Hematopoietic multipotent progenitor cell (in vitro differentiated cells): ENCODE measurements at regions not wholly inside any gene's neighbourhood (a gene's known extent, or its start where the extent isn't known, plus 50 kb on each side); places are given as distances from the start of the nearest gene placed in this dataset.
A peak's percentile ranks its signal among the peaks of the same experiment; 100 is the strongest.
"Not testable (repeated sequence)": the region's sequence is repeated elsewhere in the genome, so short reads cannot be mapped to it uniquely, and the experiment has no call there.

Source experiments
- DNase-seq, 3 donors: peaks; one replicate each; pipeline ENCODE4 v3.0.0-alpha.2; 2011 to 2015; ENCODE audit warnings: low read depth in 2 of 3, low spot score in 2 of 3

DNA sequence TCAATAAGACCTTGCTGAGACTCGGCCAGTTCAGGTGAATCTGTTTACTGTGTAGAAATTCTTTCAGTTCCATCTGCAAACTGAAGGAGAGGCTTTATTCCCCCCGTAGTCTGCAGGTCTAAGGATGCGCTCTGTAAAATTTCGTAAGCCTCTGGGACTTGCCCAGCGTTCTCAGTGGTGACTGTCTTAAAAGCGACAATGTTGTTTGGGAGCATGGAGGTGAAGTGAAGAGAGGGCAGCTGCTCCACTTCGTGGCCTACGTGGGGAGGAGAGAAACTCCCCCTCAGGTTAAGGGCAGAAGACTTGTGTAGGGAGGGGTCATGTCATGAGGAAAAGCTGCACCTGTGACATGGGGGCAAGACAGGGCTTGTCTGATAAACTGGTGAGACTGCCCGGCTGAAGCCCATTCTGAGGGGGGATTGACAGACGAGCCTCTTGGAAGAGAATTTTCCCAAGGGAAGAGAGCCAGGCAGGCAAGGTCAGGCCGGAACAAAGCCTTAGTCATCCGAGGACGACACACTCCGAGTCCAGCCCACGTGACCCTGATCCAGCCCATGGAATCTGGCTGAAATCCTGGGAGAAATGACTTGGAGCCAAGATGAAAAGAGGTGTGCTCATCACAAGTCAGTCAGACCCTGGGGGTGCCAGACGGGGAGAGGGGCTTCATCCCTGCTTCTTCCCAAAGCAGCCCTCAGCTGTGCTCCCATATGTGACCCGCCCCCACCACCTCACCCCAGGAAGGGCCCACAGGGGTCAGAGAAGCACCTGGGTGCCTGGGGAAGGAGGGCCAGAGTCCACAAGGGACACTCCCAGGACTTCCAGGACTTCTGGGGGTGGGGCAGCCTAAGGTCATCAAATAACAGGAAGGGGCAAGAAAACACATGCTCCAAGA lies 88.5 kb upstream of the SH3BP4 start:
- DNase-seq, result no peak

DNA sequence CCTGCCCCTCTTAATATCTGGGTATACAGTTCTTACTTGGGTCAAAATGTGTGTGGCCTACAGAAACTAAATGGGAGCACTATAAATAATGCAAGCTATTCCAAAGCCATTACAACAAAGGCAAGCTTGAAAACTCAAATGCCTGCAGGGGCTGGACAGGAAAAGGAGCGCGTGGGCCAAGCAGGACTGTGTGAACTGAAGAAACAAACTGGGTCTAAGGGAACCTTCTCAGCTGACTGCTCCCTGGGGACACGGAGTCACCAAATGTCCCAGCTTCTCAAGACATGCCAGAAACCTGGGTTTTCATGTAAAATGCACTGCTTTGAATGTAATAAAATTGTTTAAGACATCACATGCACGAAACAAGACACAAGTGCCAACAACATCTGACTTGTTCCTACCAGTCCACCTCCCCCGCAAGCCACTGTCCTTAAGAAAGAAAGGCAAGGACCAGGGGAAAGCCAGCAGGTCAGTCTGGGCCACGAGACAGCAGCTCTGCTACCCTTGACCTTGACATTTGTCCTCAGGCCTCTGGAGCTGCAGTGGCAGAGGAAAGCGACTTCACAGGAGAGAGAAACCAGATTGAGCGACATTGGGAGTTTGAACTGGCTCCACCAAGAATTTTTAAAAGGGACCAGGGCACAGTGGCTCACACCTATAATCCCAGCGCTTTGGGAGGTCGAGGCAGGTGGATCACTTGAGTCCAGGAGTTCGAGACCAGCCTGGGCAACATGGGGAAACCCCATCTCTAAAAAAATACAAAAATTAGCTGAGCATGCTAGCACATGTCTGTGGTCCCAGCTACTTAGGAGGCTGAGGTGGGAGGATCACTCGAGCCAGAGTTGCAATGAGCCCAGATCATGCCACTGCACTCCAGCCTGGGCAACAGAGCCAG lies 89.7 kb upstream of the SH3BP4 start:
- no peak for DNase-seq

DNA sequence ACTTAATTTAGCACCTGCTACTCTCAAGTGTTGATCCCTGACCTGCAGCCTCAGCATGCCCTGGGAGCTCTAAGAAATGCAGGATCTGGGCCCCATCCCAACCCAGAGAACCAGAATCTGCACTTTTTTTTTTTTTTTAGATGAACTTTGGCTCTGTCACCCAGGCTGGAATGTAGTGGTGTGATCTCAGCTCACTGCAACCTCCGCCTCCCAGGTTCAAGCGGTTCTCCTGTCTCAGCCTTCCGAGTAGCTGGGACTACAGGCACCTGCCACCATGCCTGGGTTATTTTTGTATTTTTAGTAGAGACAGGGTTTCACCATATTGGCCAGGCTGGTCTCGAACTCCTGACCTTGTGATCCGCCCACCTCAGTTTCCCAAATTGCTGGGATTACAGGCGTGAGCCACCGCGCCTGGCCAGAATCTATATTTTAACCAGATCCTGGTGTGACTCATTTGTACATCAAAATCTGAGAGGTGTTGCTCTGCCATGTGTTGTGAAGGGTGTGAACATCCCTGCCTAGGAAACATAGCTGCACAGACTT lies 92.4 kb upstream of the SH3BP4 start:
- DNase-seq, result not testable (repeated sequence)

DNA sequence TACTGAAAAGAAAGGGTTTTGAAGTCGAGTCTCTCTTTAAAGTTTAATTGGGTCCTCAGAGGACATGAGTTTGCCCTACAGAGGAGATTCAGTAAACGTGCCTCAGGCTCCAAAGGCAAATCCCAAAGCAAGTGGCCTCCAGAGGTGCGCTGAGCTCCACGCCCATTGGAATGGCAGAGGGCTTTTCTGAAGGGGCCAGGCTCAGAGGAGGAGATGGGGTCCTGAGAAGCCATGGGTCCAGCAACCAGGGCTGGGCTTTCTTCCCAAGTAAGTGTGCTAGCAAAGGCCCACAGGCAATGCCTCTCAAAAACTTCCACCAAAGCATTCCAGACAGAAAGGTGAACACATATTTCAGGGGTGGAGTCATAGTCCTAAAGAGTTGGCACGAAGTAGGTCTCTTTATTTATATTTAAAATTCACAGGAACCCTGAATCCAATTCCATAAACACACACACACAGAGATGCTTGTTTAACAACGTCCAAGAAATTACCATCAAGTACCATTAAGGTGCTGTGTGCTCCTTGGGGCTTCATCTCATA lies 93.0 kb upstream of the SH3BP4 start:
- DNase-seq, result no peak

DNA sequence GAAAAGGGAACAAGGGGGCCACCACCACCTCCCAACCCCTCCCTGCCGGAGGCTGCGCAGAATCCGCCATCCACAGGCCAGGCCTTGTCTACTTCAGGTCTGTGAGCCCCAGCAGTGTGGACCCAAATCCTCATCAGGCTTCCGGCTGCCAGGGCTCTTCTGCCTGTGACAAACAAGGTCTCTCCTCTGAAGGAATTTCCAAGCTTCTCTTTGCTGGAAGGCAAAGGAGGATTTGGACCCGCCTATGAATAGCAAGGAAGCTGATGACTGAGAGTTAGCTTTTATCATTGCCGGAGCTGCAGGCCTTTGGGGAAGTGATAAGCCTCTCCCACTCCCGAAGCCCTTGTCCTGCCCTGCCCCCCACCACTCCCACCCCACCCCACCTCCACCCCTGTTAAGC lies 93.7 kb upstream of the SH3BP4 start:
- DNase-seq, result no peak

DNA sequence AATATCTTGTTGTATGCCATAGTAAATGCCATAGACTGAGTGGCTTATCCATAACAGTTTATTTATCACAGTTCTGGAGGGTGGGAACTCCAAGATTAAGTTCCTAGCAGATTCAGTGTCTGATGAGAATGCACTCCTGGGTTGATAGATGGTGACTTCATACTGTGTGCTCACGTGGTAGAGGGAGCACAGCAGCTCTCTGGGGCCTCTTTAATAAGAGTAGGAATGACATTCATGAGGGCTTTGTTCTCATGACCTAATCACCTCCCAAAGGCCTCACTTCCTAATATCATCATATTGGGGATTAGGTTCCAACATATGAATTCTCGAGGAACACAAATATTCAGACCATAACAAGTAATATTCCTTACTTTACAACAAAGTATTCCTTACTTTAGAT lies 98.1 kb upstream of the SH3BP4 start:
- DNase-seq, result no peak

DNA sequence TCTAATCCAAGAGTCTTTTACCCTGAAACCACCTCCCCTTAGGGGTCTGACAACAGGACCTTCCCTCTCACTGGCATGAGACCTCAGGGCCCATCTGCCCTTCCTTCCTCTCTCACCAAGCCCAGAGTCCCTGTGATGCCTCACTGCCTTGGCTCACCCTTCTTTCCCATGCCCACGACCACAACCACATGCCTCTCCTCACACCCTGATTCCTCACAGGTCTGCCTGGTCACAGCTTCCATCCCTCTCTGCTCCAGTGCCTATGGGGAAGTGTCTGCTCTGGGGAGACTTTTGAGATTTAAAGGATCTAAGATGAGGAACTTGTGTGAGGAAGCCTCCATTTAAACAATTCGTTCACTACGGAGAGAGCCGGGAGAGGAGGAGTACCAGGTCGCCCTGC lies 98.9 kb upstream of the SH3BP4 start:
- peak in 1 of 3 donors; percentile 3 for DNase-seq

DNA sequence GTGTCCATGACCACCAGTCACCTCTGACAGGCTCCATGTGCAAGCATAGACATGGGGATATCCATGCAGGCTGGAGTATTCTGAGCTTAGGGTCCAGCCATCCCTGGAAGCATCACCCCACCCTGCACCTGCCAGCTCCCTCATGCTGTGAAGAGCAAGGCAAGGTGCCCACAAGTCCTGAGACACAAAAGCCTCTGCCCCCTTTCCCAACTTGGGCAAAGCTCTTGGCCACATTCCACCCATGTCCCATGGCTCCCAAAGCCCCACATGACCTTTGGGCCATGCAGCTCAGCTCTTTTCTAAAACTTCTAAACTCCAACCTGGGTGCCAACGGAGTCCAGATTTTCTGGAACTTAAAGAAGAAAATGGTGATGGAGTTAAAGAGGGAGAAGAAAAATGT lies 99.8 kb upstream of the SH3BP4 start:
- no peak for DNase-seq

DNA sequence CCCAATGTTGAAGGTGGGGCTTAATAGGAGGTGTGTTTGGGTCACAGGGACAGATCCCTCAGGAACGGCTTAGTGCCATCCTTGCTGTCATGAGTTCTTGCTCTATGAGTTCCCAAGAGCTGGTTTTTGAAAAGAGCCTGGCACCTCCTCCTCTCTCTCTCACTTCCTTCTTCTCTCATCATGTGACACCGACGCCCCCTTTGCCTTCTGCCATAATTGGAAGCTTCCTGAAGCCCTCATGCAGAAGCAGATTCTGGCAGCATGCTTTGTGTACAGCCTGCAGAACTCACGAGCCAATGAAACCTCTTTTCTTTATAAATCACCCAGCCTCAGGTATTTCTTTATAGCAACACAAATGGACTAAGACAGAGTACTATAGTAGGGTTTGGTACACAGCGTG lies 100.4 kb upstream of the SH3BP4 start:
- no peak for DNase-seq

DNA sequence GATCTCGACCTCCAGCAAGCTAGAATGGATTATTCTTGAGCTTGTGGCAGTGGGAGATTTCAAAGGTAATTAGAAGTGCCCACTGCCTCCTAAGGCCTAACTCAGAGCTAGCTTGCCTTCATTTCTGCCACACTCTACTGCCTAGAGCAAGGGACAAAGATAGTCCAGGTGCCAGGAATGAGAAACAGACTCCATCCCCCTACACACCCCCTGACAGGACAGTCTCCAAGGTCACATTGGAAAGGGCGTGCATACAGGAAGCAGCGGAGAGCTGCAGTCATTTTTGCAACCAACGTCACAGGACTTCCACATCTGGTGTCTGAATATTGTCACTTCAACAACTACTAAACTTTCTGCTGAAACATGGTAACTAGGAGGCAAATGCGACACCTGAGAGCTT lies 101.0 kb upstream of the SH3BP4 start:
- no peak for DNase-seq

DNA sequence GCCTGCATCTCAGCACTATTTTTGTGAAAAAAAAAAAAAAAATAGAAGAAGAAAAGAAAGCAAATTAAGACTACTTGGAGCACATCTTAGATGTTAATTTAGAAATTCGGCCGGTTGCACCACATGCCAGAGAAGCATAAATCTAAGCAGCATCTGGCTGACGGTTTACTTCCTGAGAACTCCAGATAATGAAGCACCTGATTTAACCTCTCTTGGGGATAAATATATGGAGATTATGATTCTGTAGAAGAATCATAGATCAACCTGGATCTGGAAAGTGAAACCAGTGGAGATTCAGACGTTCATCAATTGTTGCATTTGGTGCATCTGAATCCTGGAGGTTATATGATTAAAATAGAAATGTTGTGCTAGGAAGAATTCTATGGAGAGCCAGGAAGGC lies 102.1 kb upstream of the SH3BP4 start:
- DNase-seq, result no peak

DNA sequence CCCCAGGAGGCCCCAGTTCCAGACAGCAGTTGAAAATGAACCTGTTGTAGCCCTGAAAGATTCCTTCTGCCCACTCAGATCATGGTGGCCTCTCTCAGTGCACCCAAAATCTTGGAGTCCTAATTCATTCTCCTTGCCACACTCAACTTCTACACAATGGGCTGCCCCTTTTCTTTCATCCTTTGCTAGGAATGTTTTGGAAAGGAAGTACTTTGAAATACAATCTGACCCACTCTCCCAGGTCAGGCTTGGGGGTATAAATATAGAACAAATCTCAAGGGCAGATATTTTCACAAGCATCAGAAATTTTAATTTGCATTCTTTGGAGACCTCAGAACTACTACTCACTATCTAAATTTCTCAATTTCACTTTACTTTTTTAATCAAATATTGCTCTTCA lies 103.2 kb upstream of the SH3BP4 start:
- no peak for DNase-seq

DNA sequence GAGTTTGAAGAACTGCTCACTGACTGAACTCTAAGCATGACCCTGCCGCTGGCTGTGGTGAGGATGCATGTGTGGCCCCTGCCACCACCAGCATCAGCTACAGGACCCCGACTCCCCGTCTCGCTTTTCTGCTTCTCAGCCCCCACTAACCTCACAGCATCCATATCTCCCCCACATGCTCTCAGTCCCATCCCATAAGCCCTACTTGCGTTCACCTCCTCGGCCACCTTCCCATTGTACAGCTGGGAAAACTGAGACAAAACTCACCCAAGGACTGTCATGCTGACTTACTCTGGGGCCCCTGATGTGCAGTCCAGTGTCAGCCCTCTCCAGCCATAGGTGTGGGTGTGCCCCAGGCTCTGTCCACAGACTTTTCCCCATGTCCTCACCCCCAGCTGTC lies 104.2 kb upstream of the SH3BP4 start:
- DNase-seq, result no peak

DNA sequence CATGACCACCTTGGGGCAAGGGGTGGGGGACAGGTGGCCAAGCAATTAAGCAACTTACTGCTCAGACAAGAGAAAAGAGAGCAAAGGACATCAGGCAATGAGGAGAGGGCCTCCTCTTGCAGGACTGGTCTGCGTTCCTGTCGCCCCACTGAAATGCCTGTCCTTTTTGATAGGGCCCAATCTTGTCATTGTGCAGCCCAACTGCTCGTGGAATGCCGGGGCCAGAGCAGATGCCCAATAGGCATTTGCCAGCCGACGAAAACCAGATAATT lies 104.5 kb upstream of the SH3BP4 start:
- no peak for DNase-seq

DNA sequence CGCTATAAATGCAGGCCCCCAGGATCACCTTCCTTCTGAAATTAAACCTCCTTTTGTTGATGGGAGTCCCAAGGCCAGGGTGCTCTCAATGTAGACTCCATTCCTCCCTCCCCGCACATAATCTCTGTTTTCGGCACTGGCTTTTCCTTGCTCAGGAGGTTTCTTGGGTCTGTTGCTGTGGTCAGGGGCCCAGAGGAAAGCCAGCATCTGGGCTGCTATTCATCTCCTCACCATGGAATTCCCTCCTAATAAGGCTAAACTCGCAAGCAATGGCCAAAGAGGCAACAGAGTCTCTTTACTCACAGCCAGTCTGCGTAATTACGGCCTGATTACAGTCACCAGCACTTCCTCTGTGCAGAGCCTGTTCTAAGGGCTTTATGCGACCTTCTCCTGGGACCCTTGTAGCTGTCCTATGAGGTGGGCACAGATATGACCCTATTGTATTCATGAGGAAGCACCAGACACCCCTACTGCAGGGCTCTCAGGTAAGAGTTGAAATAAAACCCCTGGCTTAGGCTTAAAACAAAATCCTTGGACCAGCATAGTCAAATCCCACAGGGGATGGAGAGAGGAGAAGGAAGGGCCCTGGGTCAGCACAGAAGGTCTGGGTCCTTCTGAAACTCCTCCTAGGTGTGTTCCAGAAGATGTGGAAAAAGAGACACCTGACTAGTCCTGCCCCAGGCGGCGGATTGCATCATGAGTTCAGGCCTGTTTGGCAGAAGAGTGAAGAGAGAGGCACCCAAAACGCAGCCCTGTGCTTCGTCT lies 105.0 kb upstream of the SH3BP4 start:
- DNase-seq, result no peak

DNA sequence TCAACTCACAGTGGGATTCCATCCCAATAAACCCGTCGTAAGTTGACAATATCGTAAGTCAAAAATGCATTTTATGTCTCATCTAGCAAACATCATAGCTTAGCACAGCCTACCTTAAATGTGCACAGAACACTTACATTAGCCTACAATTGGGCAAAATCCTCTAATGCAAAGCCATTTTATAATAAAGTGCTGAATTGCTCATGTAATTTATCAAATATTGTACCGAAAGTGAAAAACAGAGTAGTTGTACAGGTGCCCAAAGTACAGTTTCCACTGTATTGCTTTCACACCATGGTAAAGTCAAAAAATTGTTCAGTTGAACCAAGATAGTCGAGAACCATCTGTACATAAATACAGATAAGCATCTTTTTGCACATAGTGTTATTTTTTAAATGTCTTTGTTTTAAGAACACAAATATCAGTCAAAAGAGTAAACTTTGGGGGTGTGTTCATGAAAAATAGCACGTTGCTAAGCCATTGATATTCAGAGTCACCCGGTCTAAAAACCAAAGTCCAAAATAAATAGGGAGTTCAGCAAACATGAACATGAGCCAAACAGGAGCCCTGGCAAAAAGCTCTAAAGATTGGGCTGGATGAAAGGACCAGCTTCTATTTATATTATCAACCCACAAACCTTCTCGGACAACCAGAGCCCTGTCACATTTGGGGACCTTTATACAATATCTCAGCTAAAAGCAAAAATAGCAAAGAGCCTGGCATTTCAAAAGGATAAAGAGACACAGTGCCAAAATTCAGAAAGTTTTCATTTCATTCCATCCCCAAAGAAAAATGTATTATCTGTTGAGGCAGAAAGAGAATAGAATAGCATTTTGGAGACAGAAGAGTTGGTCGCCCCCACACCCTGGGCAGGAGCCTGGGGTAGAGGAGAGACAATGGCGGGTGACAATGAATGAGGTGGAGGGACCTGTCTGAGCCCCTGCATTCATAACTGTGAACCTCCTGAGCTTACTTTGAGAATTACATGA lies 105.9 kb upstream of the SH3BP4 start:
- no peak for DNase-seq

DNA sequence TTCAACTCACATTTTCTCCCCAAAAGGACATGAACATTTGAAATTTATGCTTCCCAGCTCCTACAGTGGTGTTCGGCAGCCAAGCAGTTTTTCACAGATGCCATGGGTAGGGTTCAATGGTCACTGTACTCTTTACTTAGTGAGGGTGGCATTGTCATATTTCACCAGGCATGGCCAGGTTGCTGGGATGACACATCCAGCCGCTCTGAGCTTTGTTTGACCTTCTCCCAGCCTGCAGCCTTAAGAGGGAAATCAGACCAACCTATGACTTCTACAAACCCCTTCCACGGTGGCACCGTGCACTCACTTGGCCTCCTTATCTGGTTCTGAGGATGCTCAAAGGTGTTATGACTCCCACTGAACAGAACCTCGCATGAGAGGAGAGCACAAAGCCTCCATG lies 108.4 kb upstream of the SH3BP4 start:
- DNase-seq, result no peak

DNA sequence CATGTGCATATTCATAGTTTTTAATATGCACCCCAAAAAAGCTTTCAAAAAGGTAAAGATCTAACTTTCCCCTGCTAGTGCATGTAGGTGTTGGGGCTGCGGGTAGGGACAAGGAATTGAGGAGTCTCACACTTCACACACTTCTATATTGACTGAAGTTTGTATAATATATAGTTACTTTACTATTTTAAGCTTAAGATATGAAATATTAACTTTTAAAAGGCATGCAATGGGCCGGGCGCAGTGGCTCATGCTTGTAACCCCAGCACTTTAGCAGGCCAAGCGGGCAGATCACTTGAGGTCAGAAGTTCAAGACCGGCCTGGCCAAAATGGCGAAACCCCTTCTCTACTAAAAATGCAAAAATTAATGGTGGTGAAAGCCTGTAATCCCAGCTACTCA lies 109.1 kb upstream of the SH3BP4 start:
- no peak for DNase-seq

DNA sequence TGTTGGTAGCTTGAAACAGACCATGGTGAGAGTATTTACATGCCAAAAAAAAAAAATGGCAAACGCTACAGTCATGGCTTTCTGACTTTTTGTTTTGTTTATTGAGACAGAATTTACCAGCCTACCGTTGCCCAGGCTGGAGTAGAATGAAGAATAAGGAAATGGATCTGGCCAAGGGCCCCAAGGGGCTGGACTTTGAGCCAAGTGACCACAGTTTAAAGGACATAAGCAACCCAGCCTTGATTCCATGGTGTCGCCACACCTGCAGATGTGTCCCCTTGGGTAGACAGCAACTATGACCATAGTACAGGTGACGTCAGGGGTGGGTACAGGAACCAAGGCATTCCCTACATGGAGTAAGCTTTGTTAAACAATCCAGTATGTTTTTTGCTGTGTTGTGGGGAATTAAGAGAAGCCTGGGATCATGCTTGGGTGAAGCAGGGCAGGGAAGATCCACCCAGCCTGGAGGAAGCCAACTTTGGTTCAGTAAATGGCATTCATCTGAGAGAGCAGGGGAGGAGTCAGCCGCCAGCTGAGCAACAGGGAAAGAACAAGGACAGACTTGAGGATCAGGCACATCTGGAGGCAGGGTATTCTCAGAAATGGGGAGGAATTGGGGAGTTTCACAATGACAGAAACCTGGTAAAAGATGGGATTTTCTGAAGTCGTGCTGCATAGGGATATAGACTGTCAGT lies 110.3 kb upstream of the SH3BP4 start:
- DNase-seq, result no peak
